ACC112 (cell line): ENCODE measurements at regions not wholly inside any gene's neighbourhood (a gene's known extent, or its start where the extent isn't known, plus 50 kb on each side); places are given as distances from the start of the nearest gene placed in this dataset.
A peak's percentile ranks its signal among the peaks of the same experiment; 100 is the strongest.

Experiments
- H2AFZ ChIP-seq: fragments of 200-600 bp; sonication (generic); one replicate; pipeline ENCODE4 v1.6.0; 2017; ENCODE audit warnings: antibody characterized with exemption, low read length; ENCODE audit not compliant: unreplicated experiment
- H3K27ac ChIP-seq: fragments of 200-600 bp; sonication (generic); 2 replicates; pipeline ENCODE4 v1.5.1; 2014; ENCODE audit warnings: low read depth, mild to moderate bottlenecking, antibody characterized with exemption, low read length, moderate library complexity
- H3K27me3 ChIP-seq: fragments of 200-600 bp; sonication (generic); 2 replicates; pipeline ENCODE4 v1.6.1; 2014; ENCODE audit warnings: mild to moderate bottlenecking, antibody characterized with exemption, low read length, moderate library complexity, mixed read lengths; ENCODE audit not compliant: insufficient read depth
- H3K36me3 ChIP-seq: fragments of 200-600 bp; sonication (generic); 2 replicates; pipeline ENCODE4 v1.6.1; 2016; ENCODE audit warnings: mild to moderate bottlenecking, antibody characterized with exemption, low read length, moderate library complexity, mixed read lengths; ENCODE audit not compliant: insufficient read depth
- H3K4me1 ChIP-seq: fragments of 200-600 bp; sonication (generic); one replicate; pipeline ENCODE4 v1.6.1; 2016; ENCODE audit warnings: low read length, mixed read lengths; ENCODE audit not compliant: insufficient read depth, unreplicated experiment, control insufficient read depth
- H3K4me3 ChIP-seq: fragments of 200-600 bp; sonication (generic); 2 replicates; pipeline ENCODE4 v1.5.1; 2014; ENCODE audit warnings: mild to moderate bottlenecking, low read depth, low read length
- H3K79me2 ChIP-seq: fragments of 200-600 bp; sonication (generic); one replicate; pipeline ENCODE4 v1.6.0; 2016; ENCODE audit warnings: low read length; ENCODE audit not compliant: control insufficient read depth, unreplicated experiment, insufficient read depth

- H3K27ac ChIP-seq: no peak overlapping the region
- H3K27me3 ChIP-seq: no peaks in the 10 kb centered on the region
- H3K4me3 ChIP-seq: no peak overlapping the region
- no peak overlapping the region for H2AFZ ChIP-seq
- H3K36me3 ChIP-seq: no peaks in the 10 kb centered on the region
- no peaks in the 10 kb centered on the region for H3K79me2 ChIP-seq
- H3K4me1 ChIP-seq: no peaks in the 10 kb centered on the region
These were observed 82.1 kb downstream of the AVPR1A start for GRCh38 chr12:63068857-63069442.

GRCh38 chr12:63066782-63067181 is 84.2 kb downstream of the AVPR1A start:
- H2AFZ ChIP-seq: no peak overlapping the region
- no peaks in the 10 kb centered on the region for H3K79me2 ChIP-seq
- no peak overlapping the region for H3K4me3 ChIP-seq
- no peaks in the 10 kb centered on the region for H3K4me1 ChIP-seq
- no peaks in the 10 kb centered on the region for H3K27me3 ChIP-seq
- H3K27ac ChIP-seq: no peak overlapping the region
- no peaks in the 10 kb centered on the region for H3K36me3 ChIP-seq

- Histone ChIP-seq H3K79me2 (no peaks in the 10 kb centered on the region), H3K4me1 (no peaks in the 10 kb centered on the region), H2AFZ (no peak overlapping the region), H3K27ac (no peak overlapping the region), H3K27me3 (no peaks in the 10 kb centered on the region), H3K4me3 (no peak overlapping the region), H3K36me3 (no peaks in the 10 kb centered on the region)
These were observed 84.9 kb downstream of the AVPR1A start for GRCh38 chr12:63066136-63066535.

- no peak overlapping the region for H3K4me3 ChIP-seq
- no peaks in the 10 kb centered on the region for H3K79me2 ChIP-seq
- no peak overlapping the region for H2AFZ ChIP-seq
- H3K36me3 ChIP-seq: no peaks in the 10 kb centered on the region
- H3K27me3 ChIP-seq: no peaks in the 10 kb centered on the region
- H3K27ac ChIP-seq: no peak overlapping the region
- no peaks in the 10 kb centered on the region for H3K4me1 ChIP-seq
These were observed 86.9 kb downstream of the AVPR1A start for GRCh38 chr12:63064080-63064479.

GRCh38 chr12:63056649-63057048 is 94.4 kb downstream of the AVPR1A start:
- Histone ChIP-seq H3K4me1 (no peaks in the 10 kb centered on the region), H3K27ac (no peak overlapping the region), H3K4me3 (no peak overlapping the region), H2AFZ (no peak overlapping the region), H3K36me3 (no peaks in the 10 kb centered on the region), H3K79me2 (no peaks in the 10 kb centered on the region), H3K27me3 (no peaks in the 10 kb centered on the region)

DNA sequence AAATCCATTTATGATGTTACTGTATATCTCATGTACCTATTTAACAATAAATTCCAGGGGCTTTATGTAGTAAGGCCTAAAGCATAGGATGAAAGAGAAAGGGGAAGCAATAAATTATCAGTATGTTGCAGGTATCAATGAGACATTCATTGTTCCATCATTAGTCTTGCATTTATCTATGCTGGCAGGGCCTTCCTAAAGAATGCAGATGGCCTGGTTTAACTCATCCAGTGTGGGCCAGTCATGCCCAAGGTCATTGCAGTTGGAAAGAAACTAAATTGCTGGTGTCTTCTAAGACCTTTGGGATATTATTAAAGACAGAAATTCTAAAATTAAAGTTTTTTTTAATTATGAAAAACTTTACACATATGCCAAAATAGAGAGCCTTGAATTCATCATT is 98.3 kb downstream of the AVPR1A start:
- no peaks in the 10 kb centered on the region for H3K36me3 ChIP-seq
- H3K4me3 ChIP-seq: no peak overlapping the region
- no peak overlapping the region for H2AFZ ChIP-seq
- no peaks in the 10 kb centered on the region for H3K27me3 ChIP-seq
- H3K4me1 ChIP-seq: no peaks in the 10 kb centered on the region
- H3K79me2 ChIP-seq: no peaks in the 10 kb centered on the region
- no peak overlapping the region for H3K27ac ChIP-seq

DNA sequence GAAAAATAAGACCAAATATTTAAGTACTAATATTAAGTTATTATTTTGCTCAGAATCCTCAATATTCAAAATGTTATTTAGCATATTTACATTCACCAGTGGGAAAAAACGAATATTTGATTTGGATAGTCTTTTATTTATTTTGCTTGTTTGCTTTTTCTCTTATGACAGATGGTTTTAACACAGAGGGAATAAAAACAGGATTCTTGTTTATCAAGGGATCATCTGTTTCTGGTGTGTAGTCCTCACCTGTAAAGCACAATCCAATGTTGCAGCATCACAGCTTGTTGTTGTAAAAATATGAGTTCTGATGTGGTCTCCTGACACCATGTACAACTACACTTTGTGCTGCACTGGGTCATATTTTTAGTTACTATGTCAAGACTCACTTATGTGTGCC is 103.9 kb downstream of the AVPR1A start:
- Histone ChIP-seq H3K27ac (no peak overlapping the region), H3K4me3 (no peak overlapping the region), H2AFZ (no peak overlapping the region), H3K27me3 (no peaks in the 10 kb centered on the region), H3K36me3 (no peaks in the 10 kb centered on the region), H3K79me2 (no peaks in the 10 kb centered on the region), H3K4me1 (peaks cover 23% of the 10 kb centered on the region)

DNA sequence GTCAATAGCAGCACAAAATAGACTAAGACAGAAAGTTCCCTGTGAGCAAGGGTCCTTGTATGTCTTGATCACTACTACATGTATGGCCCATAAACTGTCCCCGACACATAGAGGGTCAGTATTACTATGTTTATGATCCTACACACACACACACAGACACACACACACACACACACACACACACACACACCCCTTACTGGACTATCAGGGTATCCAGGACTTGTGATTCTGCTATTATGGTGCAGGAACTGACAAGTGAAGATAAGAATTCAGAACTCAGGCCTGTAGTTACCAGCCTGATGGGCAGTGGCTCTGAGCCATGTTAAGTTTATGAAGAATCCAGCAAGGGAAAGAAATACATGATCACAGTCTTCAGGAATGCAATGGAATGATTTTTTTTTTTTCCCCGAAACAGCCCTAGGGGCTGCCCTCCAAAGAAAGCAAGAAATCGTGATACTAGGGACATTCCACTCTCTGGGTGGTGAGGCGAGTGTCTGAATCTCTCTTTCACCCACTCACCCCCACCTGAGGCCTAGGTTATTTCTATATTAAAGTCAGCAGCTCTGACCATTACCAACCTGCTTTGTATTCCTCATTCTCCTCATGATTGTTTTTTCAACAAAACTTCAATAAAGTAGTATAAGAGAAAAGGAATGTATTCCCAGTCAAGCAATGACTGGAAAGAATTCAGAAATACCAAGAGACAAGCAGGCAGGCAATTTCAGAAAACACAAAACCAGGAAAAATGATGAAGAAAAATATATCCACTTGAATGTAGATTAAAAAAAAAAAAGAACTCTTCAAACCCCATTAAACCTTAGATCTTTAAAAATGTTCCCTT is 105.8 kb downstream of the AVPR1A start:
- H3K4me3 ChIP-seq: no peak overlapping the region
- no peaks in the 10 kb centered on the region for H3K79me2 ChIP-seq
- no peaks in the 10 kb centered on the region for H3K36me3 ChIP-seq
- peak overlapping the region; percentile 76 for H3K27ac ChIP-seq
- peaks cover 23% of the 10 kb centered on the region for H3K4me1 ChIP-seq
- H2AFZ ChIP-seq: peak overlapping the region; percentile 80
- no peaks in the 10 kb centered on the region for H3K27me3 ChIP-seq

DNA sequence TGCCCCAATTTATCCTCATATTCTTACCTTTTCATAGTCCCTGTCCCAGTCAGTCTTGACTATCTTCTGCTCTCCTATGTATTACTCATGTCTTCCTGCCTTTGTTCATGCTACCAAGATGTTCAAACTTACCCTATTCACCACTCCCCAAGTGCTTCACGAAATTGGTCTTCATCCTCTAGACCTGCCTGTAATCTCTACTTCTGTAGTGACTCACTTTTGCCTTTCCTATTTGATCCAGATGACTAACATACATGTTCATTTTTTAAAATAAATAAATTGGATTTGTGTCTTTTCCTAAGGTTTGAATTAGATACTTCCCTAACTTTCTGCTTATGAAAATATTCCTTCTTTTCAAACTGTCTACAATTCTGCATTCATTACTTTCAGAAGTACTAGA is 107.7 kb upstream of the PPM1H start:
- peaks cover 23% of the 10 kb centered on the region for H3K4me1 ChIP-seq
- H3K36me3 ChIP-seq: no peaks in the 10 kb centered on the region
- no peaks in the 10 kb centered on the region for H3K27me3 ChIP-seq
- no peak overlapping the region for H2AFZ ChIP-seq
- H3K79me2 ChIP-seq: no peaks in the 10 kb centered on the region
- no peak overlapping the region for H3K4me3 ChIP-seq
- no peak overlapping the region for H3K27ac ChIP-seq

DNA sequence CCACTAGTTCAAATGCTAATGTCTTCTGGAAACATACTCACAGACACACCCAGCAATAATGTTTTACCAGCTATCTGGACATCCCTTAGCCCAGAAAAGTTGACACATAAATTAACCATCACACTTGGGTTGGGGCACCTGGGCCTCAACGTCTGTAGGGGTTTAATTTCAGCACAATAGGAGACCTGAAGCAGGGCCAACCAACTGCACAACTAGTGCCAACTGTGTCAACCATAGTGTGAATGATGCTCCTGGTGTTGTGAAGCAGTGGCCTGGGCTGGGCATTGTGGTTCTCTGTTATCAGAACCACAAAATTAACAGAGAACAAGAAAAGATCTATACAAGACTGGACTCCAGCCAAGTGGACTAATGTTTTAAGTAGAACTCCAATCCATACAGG is 106.7 kb upstream of the PPM1H start:
- no peaks in the 10 kb centered on the region for H3K79me2 ChIP-seq
- no peaks in the 10 kb centered on the region for H3K27me3 ChIP-seq
- peaks cover 23% of the 10 kb centered on the region for H3K4me1 ChIP-seq
- H2AFZ ChIP-seq: no peak overlapping the region
- H3K4me3 ChIP-seq: no peak overlapping the region
- no peak overlapping the region for H3K27ac ChIP-seq
- H3K36me3 ChIP-seq: no peaks in the 10 kb centered on the region
